Peyer's patch (tissue), 4 donors: ENCODE measurements at regions not wholly inside any gene's neighbourhood (a gene's known extent, or its start where the extent isn't known, plus 50 kb on each side); places are given as distances from the start of the nearest gene placed in this dataset.

Source experiments
- POLR2A ChIP-seq, 2 donors: fragments of 450-650 bp; IDR thresholded peaks; one replicate each; pipeline ENCODE4 v1.5.1; 2017; ENCODE audit warnings: antibody characterized with exemption in 2 of 2, mild to moderate bottlenecking in 2 of 2, moderate library complexity in 2 of 2
- TF ChIP-seq, protein P1 (sequence below), 6 experiments: fragments of 450-650 bp in 4 of 6; fragments of 200-600 bp in 2 of 6; sonication (generic) in 1 of 6; IDR thresholded peaks; one replicate each; pipeline ENCODE4 v1.5.1; 2017 to 2019; ENCODE audit warnings: antibody characterized with exemption in 6 of 6, mild to moderate bottlenecking in 3 of 6, moderate library complexity in 1 of 6

GRCh38 chr3:153285982-153286381 is 124.0 kb downstream of the RAP2B start:
- TF ChIP-seq, protein P1, sequence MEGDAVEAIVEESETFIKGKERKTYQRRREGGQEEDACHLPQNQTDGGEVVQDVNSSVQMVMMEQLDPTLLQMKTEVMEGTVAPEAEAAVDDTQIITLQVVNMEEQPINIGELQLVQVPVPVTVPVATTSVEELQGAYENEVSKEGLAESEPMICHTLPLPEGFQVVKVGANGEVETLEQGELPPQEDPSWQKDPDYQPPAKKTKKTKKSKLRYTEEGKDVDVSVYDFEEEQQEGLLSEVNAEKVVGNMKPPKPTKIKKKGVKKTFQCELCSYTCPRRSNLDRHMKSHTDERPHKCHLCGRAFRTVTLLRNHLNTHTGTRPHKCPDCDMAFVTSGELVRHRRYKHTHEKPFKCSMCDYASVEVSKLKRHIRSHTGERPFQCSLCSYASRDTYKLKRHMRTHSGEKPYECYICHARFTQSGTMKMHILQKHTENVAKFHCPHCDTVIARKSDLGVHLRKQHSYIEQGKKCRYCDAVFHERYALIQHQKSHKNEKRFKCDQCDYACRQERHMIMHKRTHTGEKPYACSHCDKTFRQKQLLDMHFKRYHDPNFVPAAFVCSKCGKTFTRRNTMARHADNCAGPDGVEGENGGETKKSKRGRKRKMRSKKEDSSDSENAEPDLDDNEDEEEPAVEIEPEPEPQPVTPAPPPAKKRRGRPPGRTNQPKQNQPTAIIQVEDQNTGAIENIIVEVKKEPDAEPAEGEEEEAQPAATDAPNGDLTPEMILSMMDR (IDR thresholded peaks at IDR 0.05) = no peak
- TF ChIP-seq POLR2A (IDR thresholded peaks at IDR 0.05) = no peak
